MCF 10A (cell line): ENCODE measurements at regions not wholly inside any gene's neighbourhood (a gene's known extent, or its start where the extent isn't known, plus 50 kb on each side); places are given as distances from the start of the nearest gene placed in this dataset.

Source experiments
- BruUV-seq: library from RNA; stranded (reverse); fragments of 400-500 nt; replicated peaks from 2 replicates; lab custom pipeline; 2021; lab: Mats Ljungman, UMichigan
- CTCF ChIA-PET: fragments of 300-600 bp; sonication (Branson Sonifier 250); formaldehyde crosslinking; extraction: SDS; loops from one replicate; lab custom pipeline; 2021; ENCODE audit warnings: antibody characterized with exemption, inconsistent platforms; lab: Yijun Ruan, JAX
- POLR2A ChIA-PET: fragments of 300-600, 350-650 bp; sonication (Branson Sonifier 250); formaldehyde crosslinking; extraction: SDS; loops from one replicate; lab custom pipeline; 2020; ENCODE audit warnings: antibody characterized with exemption, inconsistent platforms; lab: Yijun Ruan, JAX
- DNase-seq: peaks from one replicate; pipeline ENCODE4 v3.0.0-alpha.2; 2018; ENCODE audit not compliant: unreplicated experiment
- H3K27ac Mint-ChIP-seq: one replicate; pipeline ENCODE4 v1.8.0; 2022; ENCODE audit warnings: mild to moderate bottlenecking, low read depth, mixed read lengths; ENCODE audit not compliant: unreplicated experiment
- H3K27me3 Mint-ChIP-seq: one replicate; pipeline ENCODE4 v1.8.0; 2022; ENCODE audit warnings: mixed read lengths; ENCODE audit not compliant: insufficient read depth, unreplicated experiment
- H3K36me3 Mint-ChIP-seq: one replicate; pipeline ENCODE4 v1.8.0; 2022; ENCODE audit warnings: mild to moderate bottlenecking, moderate library complexity, mixed read lengths; ENCODE audit not compliant: insufficient read depth, unreplicated experiment
- H3K4me1 Mint-ChIP-seq: one replicate; pipeline ENCODE4 v1.8.0; 2022; ENCODE audit warnings: mixed read lengths; ENCODE audit not compliant: insufficient read depth, unreplicated experiment
- H3K4me3 Mint-ChIP-seq: one replicate; pipeline ENCODE4 v1.8.0; 2022; ENCODE audit warnings: mild to moderate bottlenecking, moderate library complexity, mixed read lengths; ENCODE audit not compliant: unreplicated experiment
- H3K9me3 Mint-ChIP-seq: one replicate; pipeline ENCODE4 v1.8.0; 2022; ENCODE audit warnings: mixed read lengths; ENCODE audit not compliant: unreplicated experiment
- intact Hi-C: fragments of 100-400 bp; cut with micrococcal nuclease; formaldehyde crosslinking; loops from 2 replicates; pipeline ENCODE4 v1.14.1; 2022
- TF ChIP-seq, protein P1 (sequence below): fragments of 200-600 bp; IDR thresholded peaks from one replicate; pipeline ENCODE4 v1.8.0; 2022; ENCODE audit warnings: antibody characterized with exemption, mild to moderate bottlenecking; ENCODE audit not compliant: unreplicated experiment

DNA sequence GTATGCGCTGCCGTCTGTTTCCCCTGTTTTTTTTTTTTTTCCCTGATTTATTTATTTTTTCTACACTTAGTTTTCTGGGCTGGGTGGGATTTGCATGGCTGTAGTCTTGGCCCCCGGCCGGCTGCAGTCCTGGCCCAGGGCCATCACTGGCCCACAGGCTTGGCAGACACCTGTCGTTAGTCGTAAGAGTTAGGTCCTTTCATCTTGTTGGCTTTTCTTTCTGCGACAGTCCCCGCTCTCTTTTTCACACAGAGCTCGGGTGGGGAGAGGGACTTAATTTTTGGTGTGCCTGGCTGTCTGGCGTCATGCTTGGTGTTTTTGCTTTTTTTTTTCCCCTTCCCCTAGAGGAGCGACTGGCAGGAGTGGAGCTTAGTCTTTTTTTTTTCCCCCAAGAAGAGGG, 183.4 kb downstream of the KLF13 start:
- TF ChIP-seq, protein P1, sequence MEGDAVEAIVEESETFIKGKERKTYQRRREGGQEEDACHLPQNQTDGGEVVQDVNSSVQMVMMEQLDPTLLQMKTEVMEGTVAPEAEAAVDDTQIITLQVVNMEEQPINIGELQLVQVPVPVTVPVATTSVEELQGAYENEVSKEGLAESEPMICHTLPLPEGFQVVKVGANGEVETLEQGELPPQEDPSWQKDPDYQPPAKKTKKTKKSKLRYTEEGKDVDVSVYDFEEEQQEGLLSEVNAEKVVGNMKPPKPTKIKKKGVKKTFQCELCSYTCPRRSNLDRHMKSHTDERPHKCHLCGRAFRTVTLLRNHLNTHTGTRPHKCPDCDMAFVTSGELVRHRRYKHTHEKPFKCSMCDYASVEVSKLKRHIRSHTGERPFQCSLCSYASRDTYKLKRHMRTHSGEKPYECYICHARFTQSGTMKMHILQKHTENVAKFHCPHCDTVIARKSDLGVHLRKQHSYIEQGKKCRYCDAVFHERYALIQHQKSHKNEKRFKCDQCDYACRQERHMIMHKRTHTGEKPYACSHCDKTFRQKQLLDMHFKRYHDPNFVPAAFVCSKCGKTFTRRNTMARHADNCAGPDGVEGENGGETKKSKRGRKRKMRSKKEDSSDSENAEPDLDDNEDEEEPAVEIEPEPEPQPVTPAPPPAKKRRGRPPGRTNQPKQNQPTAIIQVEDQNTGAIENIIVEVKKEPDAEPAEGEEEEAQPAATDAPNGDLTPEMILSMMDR, result no peak
- Mint-ChIP-seq H3K27ac (no peak overlapping the region), H3K27me3 (peaks cover 12% of the 10 kb centered on the region), H3K4me1 (peaks cover 2% of the 10 kb centered on the region), H3K4me3 (no peak overlapping the region), H3K36me3 (no peaks in the 10 kb centered on the region), H3K9me3 (peaks cover 9% of the 10 kb centered on the region)
- BruUV-seq, result no TSS peak
- no peak for DNase-seq
- ChIA-PET CTCF (no interaction called here), POLR2A (no interaction called here)
- intact Hi-C loops, result no loop called here

DNA sequence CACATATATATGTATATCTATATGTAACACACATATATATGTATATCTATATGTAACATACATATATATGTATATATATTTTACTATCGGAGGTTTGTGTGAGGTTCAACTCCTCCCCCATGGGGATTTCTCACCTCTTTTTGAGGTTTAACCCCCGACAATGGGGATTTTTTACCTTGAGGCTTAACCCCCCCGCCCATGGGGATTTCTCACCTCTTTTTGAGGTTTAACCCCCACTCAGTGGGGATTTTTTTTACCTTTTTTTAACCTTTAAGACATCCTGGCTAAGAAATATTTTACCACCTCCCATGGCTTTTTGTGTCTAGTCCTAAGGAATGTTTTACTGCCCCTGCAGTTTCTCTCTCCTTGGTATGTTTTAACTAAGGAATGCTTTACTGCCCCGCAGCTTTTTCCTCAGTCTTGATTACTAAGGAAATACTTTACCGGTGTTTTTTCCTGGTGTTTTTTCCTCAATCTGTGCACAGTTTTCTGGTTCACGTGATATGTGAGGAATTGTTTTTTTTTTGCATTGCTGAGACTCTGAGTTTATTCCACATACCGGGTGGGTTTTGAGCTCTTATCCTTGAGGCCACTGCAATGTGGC, 185.2 kb downstream of the KLF13 start:
- no peaks in the 10 kb centered on the region for H3K36me3 Mint-ChIP-seq
- no TSS peak for BruUV-seq
- TF ChIP-seq, protein P1, result no peak
- H3K27me3 Mint-ChIP-seq, result peaks cover 12% of the 10 kb centered on the region
- ChIA-PET POLR2A (interaction anchor here (0.6 to 0.7 kb wide), 2 partner anchors 42 to 149 kb away, joined by 3 to 4 read pairs; no protein-coding TSS in a partner anchor), CTCF (no interaction called here)
- no peak overlapping the region for H3K4me3 Mint-ChIP-seq
- H3K27ac Mint-ChIP-seq, result no peak overlapping the region
- intact Hi-C loops, result no loop called here
- H3K4me1 Mint-ChIP-seq, result no peaks in the 10 kb centered on the region
- no peak for DNase-seq
- peaks cover 9% of the 10 kb centered on the region for H3K9me3 Mint-ChIP-seq

DNA sequence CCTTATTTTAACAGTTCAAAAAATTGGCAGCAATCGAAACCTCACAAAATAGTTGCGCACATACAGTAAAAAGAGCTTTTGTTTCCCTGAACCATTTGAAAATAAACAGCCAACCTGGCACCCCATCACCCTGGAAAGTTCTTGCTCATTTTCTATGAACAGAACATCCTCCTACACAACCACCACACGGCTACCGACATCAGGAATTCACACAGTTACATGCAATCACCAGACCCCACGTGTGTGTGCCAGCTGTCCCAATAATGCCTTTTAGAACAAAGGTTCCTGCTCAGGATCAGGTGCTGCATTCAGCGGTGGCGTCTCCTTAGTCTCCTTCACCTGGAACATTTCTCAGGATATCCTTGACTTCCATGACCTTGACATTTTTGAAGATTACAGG, 186.5 kb downstream of the KLF13 start:
- ChIA-PET CTCF (no interaction called here), POLR2A (no interaction called here)
- peaks cover 12% of the 10 kb centered on the region for H3K27me3 Mint-ChIP-seq
- no peak overlapping the region for H3K4me3 Mint-ChIP-seq
- intact Hi-C loops, result no loop called here
- BruUV-seq, result no TSS peak
- no peaks in the 10 kb centered on the region for H3K9me3 Mint-ChIP-seq
- H3K36me3 Mint-ChIP-seq, result no peaks in the 10 kb centered on the region
- no peaks in the 10 kb centered on the region for H3K4me1 Mint-ChIP-seq
- TF ChIP-seq, protein P1, result no peak
- no peak overlapping the region for H3K27ac Mint-ChIP-seq
- DNase-seq, result no peak

DNA sequence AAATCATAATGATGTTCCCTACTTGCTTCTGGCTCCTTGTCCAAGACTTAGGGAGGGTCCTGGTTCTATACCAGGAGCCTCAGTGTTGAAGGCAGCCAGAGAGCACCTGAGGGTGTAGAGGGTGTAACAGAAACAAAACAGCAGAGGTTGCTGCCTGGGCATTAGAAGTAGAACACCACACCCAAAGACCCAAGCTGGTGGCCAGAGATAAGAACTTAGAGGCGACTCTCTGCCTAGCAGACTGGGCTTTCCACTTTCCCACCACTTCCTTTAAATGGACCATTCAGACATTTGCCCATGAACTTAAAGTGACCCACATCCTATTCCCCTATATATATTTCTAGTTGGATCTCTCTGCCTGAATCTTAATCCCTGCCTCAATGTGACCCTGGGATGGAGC, 189.8 kb downstream of the KLF13 start:
- no TSS peak for BruUV-seq
- no peak for DNase-seq
- TF ChIP-seq, protein P1, result no peak
- H3K4me3 Mint-ChIP-seq, result no peak overlapping the region
- ChIA-PET POLR2A (no interaction called here), CTCF (no interaction called here)
- no peaks in the 10 kb centered on the region for H3K4me1 Mint-ChIP-seq
- peaks cover 12% of the 10 kb centered on the region for H3K27me3 Mint-ChIP-seq
- no peaks in the 10 kb centered on the region for H3K36me3 Mint-ChIP-seq
- H3K9me3 Mint-ChIP-seq, result no peaks in the 10 kb centered on the region
- intact Hi-C loops, result no loop called here
- no peak overlapping the region for H3K27ac Mint-ChIP-seq
